ENCODE measurements at regions not wholly inside any gene's neighbourhood (a gene's known extent, or its start where the extent isn't known, plus 50 kb on each side); places are given as distances from the start of the nearest gene placed in this dataset.

DNA sequence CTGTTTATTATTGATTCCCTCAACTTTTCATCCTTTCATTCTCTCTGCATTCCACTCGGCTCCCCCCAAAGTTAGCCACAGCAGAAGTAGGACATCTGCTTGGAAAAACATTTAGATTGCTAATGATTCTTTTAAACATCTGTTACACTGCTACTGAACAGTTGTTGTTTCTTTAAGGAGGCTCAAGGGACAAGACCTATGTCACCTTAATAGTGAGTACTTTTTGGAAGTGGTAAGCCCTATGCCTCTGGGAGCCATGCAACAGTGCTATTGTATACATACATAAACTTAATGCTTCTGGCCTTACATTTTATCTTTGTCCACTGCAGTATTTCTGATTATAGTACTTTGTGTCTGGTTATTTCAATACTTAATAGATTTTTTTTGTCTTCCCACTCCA, 628.2 kb upstream of the FOXG1 start:
- no peak for TF ChIP-seq POLR2A (IDR thresholded peaks at IDR 0.05)
- TF ChIP-seq, protein P1, sequence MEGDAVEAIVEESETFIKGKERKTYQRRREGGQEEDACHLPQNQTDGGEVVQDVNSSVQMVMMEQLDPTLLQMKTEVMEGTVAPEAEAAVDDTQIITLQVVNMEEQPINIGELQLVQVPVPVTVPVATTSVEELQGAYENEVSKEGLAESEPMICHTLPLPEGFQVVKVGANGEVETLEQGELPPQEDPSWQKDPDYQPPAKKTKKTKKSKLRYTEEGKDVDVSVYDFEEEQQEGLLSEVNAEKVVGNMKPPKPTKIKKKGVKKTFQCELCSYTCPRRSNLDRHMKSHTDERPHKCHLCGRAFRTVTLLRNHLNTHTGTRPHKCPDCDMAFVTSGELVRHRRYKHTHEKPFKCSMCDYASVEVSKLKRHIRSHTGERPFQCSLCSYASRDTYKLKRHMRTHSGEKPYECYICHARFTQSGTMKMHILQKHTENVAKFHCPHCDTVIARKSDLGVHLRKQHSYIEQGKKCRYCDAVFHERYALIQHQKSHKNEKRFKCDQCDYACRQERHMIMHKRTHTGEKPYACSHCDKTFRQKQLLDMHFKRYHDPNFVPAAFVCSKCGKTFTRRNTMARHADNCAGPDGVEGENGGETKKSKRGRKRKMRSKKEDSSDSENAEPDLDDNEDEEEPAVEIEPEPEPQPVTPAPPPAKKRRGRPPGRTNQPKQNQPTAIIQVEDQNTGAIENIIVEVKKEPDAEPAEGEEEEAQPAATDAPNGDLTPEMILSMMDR (IDR thresholded peaks at IDR 0.05): no peak

Data from heart left ventricle (tissue), 13 donors.